ENCODE measurements at regions not wholly inside any gene's neighbourhood (a gene's known extent, or its start where the extent isn't known, plus 50 kb on each side); places are given as distances from the start of the nearest gene placed in this dataset.

- Histone ChIP-seq H3K9me3 (ENCODE audit: control insufficient read depth in 1 of 2, insufficient read depth in 1 of 2, low read length in 2 of 2) (no peaks in the 10 kb centered on the region), H3K27ac (ENCODE audit: low read depth in 1 of 2, low read length in 2 of 2) (no peak overlapping the region), H3K27me3 (ENCODE audit: control insufficient read depth in 1 of 2, insufficient read depth in 2 of 2, low read length in 2 of 2) (no peaks in the 10 kb centered on the region), H3K4me1 (ENCODE audit: insufficient read depth, low read length) (no peaks in the 10 kb centered on the region), H3K36me3 (ENCODE audit: insufficient read depth, low read length) (no peaks in the 10 kb centered on the region), H3K4me3 (ENCODE audit: low read length) (no peak overlapping the region)
- no peak for TF ChIP-seq CTCF (IDR thresholded peaks at IDR 0.05)
- CTCF ChIA-PET = no interaction called here
- DNase-seq (no peak), ATAC-seq (ENCODE audit: poor library complexity) (no peak)
- Mint-ChIP-seq H3K27me3 (no peaks in the 10 kb centered on the region), H3K4me1 (ENCODE audit: low read depth) (peaks cover 4% of the 10 kb centered on the region), H3K4me3 (no peak overlapping the region), H3K27ac (no peak overlapping the region), H3K9me3 (no peaks in the 10 kb centered on the region), H3K36me3 (ENCODE audit: low read depth) (no peaks in the 10 kb centered on the region)
- intact Hi-C loops (cut with DNase I, micrococcal nuclease) = no loop called here
- POLR2A ChIA-PET = no interaction called here
Observed at GRCh38 chr3:184652465-184652864, 59.4 kb downstream of the MAGEF1 start.

GRCh38 chr3:184651904-184652303, 60.0 kb downstream of the MAGEF1 start:
- peaks cover 4% of the 10 kb centered on the region for H3K4me1 Mint-ChIP-seq (ENCODE audit: low read depth)
- no peaks in the 10 kb centered on the region for H3K36me3 Mint-ChIP-seq (ENCODE audit: low read depth)
- Histone ChIP-seq H3K4me3 (ENCODE audit: low read length) (no peak overlapping the region), H3K36me3 (ENCODE audit: insufficient read depth, low read length) (no peaks in the 10 kb centered on the region), H3K9me3 (ENCODE audit: control insufficient read depth in 1 of 2, insufficient read depth in 1 of 2, low read length in 2 of 2) (no peaks in the 10 kb centered on the region), H3K27me3 (ENCODE audit: control insufficient read depth in 1 of 2, insufficient read depth in 2 of 2, low read length in 2 of 2) (no peaks in the 10 kb centered on the region), H3K27ac (ENCODE audit: low read depth in 1 of 2, low read length in 2 of 2) (no peak overlapping the region), H3K4me1 (ENCODE audit: insufficient read depth, low read length) (no peaks in the 10 kb centered on the region)
- intact Hi-C loops (cut with DNase I, micrococcal nuclease) = no loop called here
- H3K4me3 Mint-ChIP-seq = no peak overlapping the region
- no peaks in the 10 kb centered on the region for H3K9me3 Mint-ChIP-seq
- CTCF ChIA-PET = no interaction called here
- POLR2A ChIA-PET = interaction anchor here (0.9 kb wide), 1 partner anchor 61 kb away, joined by 3 read pairs; no protein-coding TSS in a partner anchor
- H3K27ac Mint-ChIP-seq = no peak overlapping the region
- ATAC-seq (ENCODE audit: poor library complexity) (no peak), DNase-seq (no peak)
- no peak for TF ChIP-seq CTCF (IDR thresholded peaks at IDR 0.05)
- H3K27me3 Mint-ChIP-seq = no peaks in the 10 kb centered on the region

GRCh38 chr3:184648636-184649035, 63.2 kb downstream of the MAGEF1 start:
- no peaks in the 10 kb centered on the region for H3K4me1 ChIP-seq (ENCODE audit: insufficient read depth, low read length)
- H3K36me3 ChIP-seq (ENCODE audit: insufficient read depth, low read length) = no peaks in the 10 kb centered on the region
- no peaks in the 10 kb centered on the region for H3K9me3 ChIP-seq (ENCODE audit: control insufficient read depth in 1 of 2, insufficient read depth in 1 of 2, low read length in 2 of 2)
- Mint-ChIP-seq H3K9me3 (no peaks in the 10 kb centered on the region), H3K4me3 (no peak overlapping the region), H3K4me1 (ENCODE audit: low read depth) (peaks cover 4% of the 10 kb centered on the region), H3K27ac (no peak overlapping the region), H3K36me3 (ENCODE audit: low read depth) (no peaks in the 10 kb centered on the region), H3K27me3 (no peaks in the 10 kb centered on the region)
- H3K4me3 ChIP-seq (ENCODE audit: low read length) = no peak overlapping the region
- no peaks in the 10 kb centered on the region for H3K27me3 ChIP-seq (ENCODE audit: control insufficient read depth in 1 of 2, insufficient read depth in 2 of 2, low read length in 2 of 2)
- ATAC-seq (ENCODE audit: poor library complexity) (no peak), DNase-seq (no peak)
- POLR2A ChIA-PET = no interaction called here
- intact Hi-C loops (cut with DNase I, micrococcal nuclease) = no loop called here
- no peak overlapping the region for H3K27ac ChIP-seq (ENCODE audit: low read depth in 1 of 2, low read length in 2 of 2)
- CTCF ChIA-PET = no interaction called here
- no peak for TF ChIP-seq CTCF (IDR thresholded peaks at IDR 0.05)

Data from CD4-positive, alpha-beta T cell (primary cell).